OCI-LY3 (cell line): ENCODE measurements at regions not wholly inside any gene's neighbourhood (a gene's known extent, or its start where the extent isn't known, plus 50 kb on each side); places are given as distances from the start of the nearest gene placed in this dataset.

Experiments used
- EZH2phosphoT487 ChIP-seq: fragments of 200-600 bp; shearing (Covaris generic); IDR thresholded peaks from 2 replicates; pipeline ENCODE4 v1.6.1; 2018; ENCODE audit warnings: antibody characterized with exemption, mixed run types, low read depth
- TF ChIP-seq, protein P1 (sequence below): fragments of 200-600, 300-600 bp; sonication (generic); IDR thresholded peaks from 2 replicates; pipeline ENCODE4 v1.5.1; 2014; ENCODE audit warnings: antibody characterized with exemption, low read length, low read depth

- TF ChIP-seq, protein P1, sequence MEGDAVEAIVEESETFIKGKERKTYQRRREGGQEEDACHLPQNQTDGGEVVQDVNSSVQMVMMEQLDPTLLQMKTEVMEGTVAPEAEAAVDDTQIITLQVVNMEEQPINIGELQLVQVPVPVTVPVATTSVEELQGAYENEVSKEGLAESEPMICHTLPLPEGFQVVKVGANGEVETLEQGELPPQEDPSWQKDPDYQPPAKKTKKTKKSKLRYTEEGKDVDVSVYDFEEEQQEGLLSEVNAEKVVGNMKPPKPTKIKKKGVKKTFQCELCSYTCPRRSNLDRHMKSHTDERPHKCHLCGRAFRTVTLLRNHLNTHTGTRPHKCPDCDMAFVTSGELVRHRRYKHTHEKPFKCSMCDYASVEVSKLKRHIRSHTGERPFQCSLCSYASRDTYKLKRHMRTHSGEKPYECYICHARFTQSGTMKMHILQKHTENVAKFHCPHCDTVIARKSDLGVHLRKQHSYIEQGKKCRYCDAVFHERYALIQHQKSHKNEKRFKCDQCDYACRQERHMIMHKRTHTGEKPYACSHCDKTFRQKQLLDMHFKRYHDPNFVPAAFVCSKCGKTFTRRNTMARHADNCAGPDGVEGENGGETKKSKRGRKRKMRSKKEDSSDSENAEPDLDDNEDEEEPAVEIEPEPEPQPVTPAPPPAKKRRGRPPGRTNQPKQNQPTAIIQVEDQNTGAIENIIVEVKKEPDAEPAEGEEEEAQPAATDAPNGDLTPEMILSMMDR = no peak
- no peak for TF ChIP-seq EZH2phosphoT487
Measured at GRCh38 chr12:67893022-67893580, 96.1 kb upstream of the IFNG-AS1 start.
